ENCODE measurements at regions not wholly inside any gene's neighbourhood (a gene's known extent, or its start where the extent isn't known, plus 50 kb on each side); places are given as distances from the start of the nearest gene placed in this dataset.

GRCh38 chrX:6778544-6779503 lies 243.9 kb upstream of the VCX3A start:
- DNase-seq, result no peak

DNA sequence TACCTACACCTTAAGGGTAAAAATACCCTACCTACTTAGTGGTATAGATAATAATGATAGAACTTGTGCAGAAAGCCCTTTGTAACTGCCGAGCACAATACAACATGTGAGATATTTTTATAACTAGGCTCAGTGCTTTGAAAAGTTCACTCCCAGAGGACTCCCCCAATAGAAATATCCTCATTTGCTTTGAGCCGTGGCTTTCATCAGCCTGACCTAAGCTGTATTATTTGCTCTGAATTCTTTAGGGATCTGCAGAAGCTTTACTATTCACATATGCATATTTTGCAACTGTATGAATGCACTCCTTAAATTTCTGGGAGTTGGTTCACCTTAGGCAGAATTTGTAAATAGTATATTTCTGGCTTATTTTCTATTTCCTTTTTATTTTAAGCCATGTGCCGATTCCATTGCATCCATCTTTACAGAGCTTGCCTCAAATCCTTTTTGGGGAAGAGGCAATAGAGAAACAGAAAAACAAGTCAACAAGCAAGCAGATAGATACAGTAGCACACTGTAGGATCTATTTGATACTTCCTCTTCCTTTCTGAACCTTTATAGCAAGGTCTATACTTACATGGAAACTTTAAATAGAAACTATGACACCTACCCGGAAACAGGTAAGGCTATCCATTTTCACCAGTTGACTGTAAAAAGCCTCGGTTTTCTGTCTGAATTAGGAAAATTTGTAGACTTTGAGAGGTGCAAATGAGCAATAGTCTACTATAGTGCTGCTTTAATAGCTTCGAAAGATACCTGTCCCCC lies 242.5 kb upstream of the VCX3A start:
- no peak for DNase-seq

DNA sequence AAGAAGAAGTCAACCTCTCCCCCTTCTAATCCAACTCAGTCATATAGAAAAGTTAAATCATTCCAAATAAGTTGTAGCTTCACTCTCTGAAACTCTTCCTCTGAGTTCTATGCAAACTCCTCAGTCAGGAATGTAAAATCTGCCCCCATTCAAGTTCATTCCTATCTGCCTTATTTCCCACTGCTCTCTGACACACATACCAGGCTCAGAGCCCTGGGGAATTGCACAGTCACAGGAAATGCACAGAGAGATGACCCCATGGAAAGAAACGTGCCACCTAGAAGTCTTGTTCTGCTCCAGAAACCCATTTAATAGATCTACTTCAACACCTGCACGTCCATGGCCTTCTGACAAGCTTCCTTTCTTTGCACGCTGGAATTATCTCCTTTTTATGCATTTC lies 236.0 kb upstream of the VCX3A start:
- DNase-seq, result no peak

DNA sequence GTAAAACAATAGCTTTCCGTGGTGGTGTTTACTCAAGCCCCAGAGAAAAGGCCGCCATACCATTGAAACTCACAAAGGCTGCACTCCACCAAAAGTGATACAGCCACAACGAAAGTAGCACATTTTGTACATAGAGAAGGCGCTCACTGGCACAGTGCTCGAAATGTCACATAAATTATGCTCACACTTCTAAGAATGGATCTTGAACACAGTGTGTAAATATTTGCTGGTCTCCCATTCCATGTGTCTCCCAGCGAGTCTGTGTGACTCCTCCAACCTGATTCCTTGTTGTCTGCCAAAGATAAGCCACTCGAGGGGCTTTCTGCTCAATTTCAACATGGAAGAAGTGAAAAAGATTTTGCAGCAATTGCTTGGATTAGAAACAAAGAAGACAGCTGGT lies 234.0 kb upstream of the VCX3A start:
- DNase-seq, result no peak

GRCh38 chrX:6761251-6761650 lies 226.3 kb upstream of the VCX3A start:
- no peak for DNase-seq

GRCh38 chrX:6759655-6760375 lies 224.9 kb upstream of the VCX3A start:
- no peak for DNase-seq

GRCh38 chrX:6758234-6758633 lies 223.3 kb upstream of the VCX3A start:
- no peak for DNase-seq

- DNase-seq, result no peak
Observed at GRCh38 chrX:6757631-6758030, 222.7 kb upstream of the VCX3A start.

- DNase-seq, result peak; percentile 63
Observed at GRCh38 chrX:6748595-6748994, 213.7 kb upstream of the VCX3A start.

DNA sequence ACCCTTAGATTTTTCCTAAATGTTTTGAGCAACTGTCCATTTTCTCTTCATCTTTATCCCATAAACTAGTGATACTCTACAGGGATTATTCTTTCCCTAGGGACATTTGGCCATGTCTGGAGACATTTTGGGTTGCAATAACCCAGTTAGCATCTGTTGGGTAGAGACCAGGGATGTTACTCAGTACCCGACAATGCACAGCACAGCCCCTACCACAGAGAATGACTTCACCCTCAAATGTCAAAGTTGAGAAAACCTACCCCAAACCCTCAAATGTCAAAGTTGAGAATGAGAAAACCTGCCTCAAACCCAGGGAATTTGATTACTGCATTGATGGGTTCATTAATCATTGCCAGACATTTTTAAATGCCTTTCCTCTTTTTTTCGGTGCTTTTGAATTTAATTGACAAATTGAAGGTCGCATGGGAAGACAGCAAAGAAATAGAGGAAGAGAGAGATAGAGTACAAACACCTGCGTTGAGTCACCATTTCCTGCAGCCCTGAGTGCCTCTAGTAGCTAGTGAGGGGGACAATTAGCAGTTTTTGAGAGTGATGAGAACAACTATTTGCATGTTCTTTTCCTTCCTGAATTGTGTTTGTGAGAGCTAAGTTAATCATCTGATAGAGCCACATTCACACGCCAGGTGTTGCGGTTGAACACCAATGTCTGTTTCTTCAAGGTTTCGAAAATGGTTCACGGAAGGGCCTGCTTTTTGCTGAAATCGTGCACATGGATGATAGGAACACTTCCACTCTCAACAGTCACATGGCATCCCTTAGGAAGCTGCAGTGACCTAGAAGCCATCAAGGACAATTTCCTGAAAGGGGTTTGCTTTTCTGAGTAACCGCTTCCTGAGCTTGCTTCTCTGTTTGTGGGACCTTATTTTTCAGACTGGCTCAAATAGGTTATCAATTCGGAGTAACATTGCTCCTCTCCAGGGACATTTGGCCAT lies 203.9 kb upstream of the VCX3A start:
- peak; percentile 90 for DNase-seq

GRCh38 chrX:6734844-6735634 lies 200.1 kb upstream of the VCX3A start:
- no peak for DNase-seq

DNA sequence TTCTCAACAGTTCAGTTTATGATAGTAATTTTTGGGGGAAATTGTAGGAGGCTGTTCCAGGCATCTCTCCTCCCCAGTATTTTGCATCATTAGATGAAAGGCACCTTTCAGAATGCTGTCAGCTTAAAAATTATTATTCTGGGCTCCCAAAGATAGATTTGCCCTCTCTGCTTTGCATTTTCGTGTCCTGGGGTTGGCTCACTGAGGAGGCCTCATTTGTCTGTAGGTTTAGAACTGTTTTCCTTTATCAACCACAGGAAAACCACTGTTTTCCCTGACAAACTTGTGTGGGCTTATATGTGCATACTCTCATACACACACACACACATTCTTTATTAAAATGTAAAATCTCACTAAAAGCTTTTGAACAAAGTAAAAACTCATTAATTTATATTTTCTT lies 197.2 kb upstream of the VCX3A start:
- DNase-seq, result no peak

GRCh38 chrX:6729626-6730025 lies 194.7 kb upstream of the VCX3A start:
- DNase-seq, result no peak

DNA sequence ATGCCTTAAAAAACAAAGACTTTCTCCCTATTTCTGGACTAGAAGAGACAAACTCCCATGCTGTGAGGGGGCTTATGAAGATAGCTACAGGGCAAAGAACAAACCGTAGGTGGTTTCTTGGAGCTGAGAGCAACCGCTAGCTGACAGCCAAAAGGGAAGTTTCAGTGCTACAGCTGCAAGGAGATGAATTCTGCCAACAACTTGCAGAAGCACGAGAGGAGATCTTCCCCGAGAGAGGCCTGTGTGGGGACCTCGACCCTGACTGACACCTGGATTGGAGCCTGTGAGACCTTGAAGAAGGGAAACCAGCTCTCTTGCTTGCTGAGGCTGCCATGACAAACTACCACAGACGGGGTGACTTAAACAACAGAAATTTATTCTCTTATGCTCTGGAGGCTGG lies 183.8 kb upstream of the VCX3A start:
- DNase-seq, result peak; percentile 82

- DNase-seq, result no peak
Observed at GRCh38 chrX:6708676-6709380, 173.9 kb upstream of the VCX3A start.

DNA sequence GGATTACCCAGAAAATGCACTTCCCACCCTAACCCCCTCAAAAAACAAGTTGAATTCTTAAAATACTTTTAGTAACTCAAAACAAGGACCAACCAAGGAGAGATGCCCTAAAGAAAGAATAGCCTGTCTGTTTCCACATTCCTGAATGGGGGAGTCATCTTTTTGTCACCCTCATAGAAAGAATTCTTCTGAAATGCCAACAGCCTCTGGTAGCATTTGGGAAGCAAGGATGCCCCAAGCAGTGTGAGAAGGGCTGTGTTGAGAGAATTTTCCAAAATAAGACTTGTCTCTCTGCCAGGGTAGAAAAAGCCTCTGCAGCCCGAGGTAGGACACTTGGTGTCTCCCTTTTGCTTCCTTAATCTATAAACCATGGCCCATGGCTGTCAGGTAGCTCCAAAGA lies 173.1 kb upstream of the VCX3A start:
- DNase-seq, result no peak

DNA sequence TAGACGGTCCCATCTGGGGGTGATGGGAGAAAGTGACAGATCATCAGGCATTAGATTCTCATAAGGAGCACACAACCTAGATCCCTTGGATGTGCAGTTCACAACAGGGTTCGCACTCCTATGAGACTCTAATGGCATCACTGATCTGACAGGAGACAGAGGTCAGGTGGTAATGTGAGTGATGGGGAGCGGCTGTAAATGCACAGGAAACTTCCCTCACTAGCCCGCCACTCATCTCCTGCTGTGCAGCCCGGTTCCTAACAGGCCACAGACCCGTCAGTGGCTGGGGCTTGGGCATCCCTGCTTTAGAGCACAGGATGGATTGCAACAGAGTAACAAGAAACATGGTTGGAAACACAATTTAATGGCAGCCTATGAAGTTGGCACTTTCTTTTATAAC lies 172.6 kb upstream of the VCX3A start:
- no peak for DNase-seq

- no peak for DNase-seq
Observed at GRCh38 chrX:6701085-6701484, 166.2 kb upstream of the VCX3A start.

GRCh38 chrX:6695717-6696116 lies 160.8 kb upstream of the VCX3A start:
- DNase-seq, result no peak

DNA sequence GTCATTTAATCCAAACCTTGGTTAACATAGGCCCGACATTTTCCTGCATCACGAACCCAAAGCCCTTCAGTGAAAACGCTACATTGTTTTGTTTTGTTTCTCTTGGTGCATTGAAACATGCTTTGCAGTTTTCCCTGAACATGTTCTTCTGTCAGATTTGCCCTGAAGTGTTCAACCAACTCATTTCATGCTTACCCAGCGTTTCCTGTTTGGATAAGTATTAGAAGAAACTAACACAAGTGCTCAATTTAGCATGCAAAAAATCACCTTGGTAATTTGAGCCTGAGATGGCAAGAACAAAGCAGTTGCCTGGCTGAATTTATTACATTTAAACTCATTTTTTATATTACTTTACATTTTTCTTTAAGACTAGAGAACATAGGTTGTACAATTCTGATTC lies 160.1 kb upstream of the VCX3A start:
- peak; percentile 23 for DNase-seq

- DNase-seq, result no peak
Observed at GRCh38 chrX:6694221-6694620, 159.3 kb upstream of the VCX3A start.

All from RPMI8226 (cell line).